ENCODE measurements at regions not wholly inside any gene's neighbourhood (a gene's known extent, or its start where the extent isn't known, plus 50 kb on each side); places are given as distances from the start of the nearest gene placed in this dataset.

DNA sequence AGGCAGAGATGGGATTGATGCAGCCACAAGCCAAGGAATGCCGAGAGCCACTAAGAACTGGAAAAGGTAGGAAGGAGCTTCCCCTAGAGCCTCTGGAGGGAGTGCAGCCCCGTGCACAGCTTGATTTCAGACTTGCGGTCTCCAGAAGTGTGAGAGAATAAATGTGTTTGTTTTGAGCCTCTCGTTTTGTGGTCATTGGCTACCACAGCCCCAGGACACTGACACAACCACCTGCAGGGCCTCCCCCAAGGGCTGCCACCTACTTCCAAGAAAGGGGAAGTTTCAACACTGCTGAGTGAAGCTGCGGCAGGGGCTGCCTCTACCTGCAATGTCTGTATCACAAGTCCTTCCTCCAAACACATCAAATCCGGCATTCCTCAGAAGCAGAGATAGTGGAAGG, 346.9 kb downstream of the C16orf95 start:
- Histone ChIP-seq H3K27ac (ENCODE audit: low read depth, low read length, poor library complexity, severe bottlenecking) (no peak overlapping the region), H3K27me3 (replicated peaks; ENCODE audit: insufficient read depth, low read depth, low read length, poor library complexity) (no peaks in the 10 kb centered on the region), H3K9me3 (ENCODE audit: low read depth, low read length, poor library complexity, severe bottlenecking) (no peaks in the 10 kb centered on the region), H3K4me3 (ENCODE audit: low read depth, low read length, poor library complexity, severe bottlenecking) (no peak overlapping the region), H3K4me1 (ENCODE audit: insufficient read depth, low read length, poor library complexity, severe bottlenecking) (no peaks in the 10 kb centered on the region), H3K36me3 (ENCODE audit: insufficient read depth, low read length, poor library complexity, severe bottlenecking) (no peaks in the 10 kb centered on the region)
- no peak for DNase-seq (ENCODE audit: low spot score)
- ChIA-PET POLR2A (ENCODE audit: low non-redundant PET) (no interaction called here), CTCF (no interaction called here)
- no TSS peak for BruUV-seq (replicated peaks)
- intact Hi-C loops (cut with micrococcal nuclease; ENCODE audit: unreplicated experiment) = no loop called here
- no peak for TF ChIP-seq EZH2 (IDR thresholded peaks at IDR 0.05; ENCODE audit: borderline replicate concordance, low read depth, low read length, poor library complexity, severe bottlenecking)
- TF ChIP-seq, protein P1, sequence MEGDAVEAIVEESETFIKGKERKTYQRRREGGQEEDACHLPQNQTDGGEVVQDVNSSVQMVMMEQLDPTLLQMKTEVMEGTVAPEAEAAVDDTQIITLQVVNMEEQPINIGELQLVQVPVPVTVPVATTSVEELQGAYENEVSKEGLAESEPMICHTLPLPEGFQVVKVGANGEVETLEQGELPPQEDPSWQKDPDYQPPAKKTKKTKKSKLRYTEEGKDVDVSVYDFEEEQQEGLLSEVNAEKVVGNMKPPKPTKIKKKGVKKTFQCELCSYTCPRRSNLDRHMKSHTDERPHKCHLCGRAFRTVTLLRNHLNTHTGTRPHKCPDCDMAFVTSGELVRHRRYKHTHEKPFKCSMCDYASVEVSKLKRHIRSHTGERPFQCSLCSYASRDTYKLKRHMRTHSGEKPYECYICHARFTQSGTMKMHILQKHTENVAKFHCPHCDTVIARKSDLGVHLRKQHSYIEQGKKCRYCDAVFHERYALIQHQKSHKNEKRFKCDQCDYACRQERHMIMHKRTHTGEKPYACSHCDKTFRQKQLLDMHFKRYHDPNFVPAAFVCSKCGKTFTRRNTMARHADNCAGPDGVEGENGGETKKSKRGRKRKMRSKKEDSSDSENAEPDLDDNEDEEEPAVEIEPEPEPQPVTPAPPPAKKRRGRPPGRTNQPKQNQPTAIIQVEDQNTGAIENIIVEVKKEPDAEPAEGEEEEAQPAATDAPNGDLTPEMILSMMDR (conservative IDR thresholded peaks at IDR 0.05; ENCODE audit: low read depth, low read length) = no peak

DNA sequence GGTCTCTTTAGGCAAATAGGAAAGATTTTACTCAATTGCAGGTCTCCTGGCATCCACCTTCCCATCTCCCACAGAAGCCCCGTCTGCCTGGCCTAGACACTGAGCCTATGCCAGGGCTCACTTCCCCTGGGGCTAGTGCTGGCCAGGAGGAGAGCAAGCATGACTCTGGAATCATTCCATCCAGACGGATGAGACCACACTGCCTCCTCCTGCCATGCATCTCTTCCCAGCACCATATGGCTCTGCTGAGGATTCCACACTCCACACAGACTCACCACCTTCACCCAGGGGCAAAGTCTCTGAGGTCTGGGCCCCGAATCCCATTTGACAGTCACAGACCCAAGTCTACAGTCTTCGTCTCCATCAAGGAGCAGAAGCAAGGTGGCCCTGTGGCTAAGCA, 346.5 kb downstream of the C16orf95 start:
- POLR2A ChIA-PET (ENCODE audit: low non-redundant PET) = no interaction called here
- TF ChIP-seq EZH2 (IDR thresholded peaks at IDR 0.05; ENCODE audit: borderline replicate concordance, low read depth, low read length, poor library complexity, severe bottlenecking) = no peak
- TF ChIP-seq, protein P1 (conservative IDR thresholded peaks at IDR 0.05; ENCODE audit: low read depth, low read length) = no peak
- CTCF ChIA-PET = no interaction called here

DNA sequence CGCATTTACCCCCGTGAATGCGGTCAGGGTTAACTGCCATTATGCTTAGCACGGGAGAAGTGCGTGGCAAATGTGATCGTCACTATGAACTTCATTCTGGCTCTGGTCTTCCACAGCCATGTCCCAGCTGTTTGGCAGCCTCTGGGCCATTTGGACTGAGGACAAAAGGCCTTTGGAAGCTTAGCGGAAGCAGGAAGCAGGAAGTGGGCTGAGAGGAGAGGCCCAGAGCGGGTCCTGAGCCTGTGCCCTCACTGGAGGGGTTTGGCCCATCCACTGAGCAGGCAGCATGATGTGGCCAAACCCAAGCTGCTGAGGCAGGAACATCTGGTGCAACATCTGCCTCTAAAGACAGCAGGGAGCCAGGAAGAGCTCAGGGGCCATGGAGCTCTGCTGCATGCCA, 345.9 kb downstream of the C16orf95 start:
- CTCF ChIA-PET = no interaction called here

More for the DNA sequence above, 346.5 kb downstream of the C16orf95 start:
- Histone ChIP-seq H3K36me3 (ENCODE audit: insufficient read depth, low read length, poor library complexity, severe bottlenecking) (no peaks in the 10 kb centered on the region), H3K4me1 (ENCODE audit: insufficient read depth, low read length, poor library complexity, severe bottlenecking) (no peaks in the 10 kb centered on the region), H3K4me3 (ENCODE audit: low read depth, low read length, poor library complexity, severe bottlenecking) (no peak overlapping the region), H3K27me3 (replicated peaks; ENCODE audit: insufficient read depth, low read depth, low read length, poor library complexity) (no peaks in the 10 kb centered on the region), H3K9me3 (ENCODE audit: low read depth, low read length, poor library complexity, severe bottlenecking) (no peaks in the 10 kb centered on the region), H3K27ac (ENCODE audit: low read depth, low read length, poor library complexity, severe bottlenecking) (no peak overlapping the region)
- DNase-seq (ENCODE audit: low spot score) = no peak
- intact Hi-C loops (cut with micrococcal nuclease; ENCODE audit: unreplicated experiment) = no loop called here
- no TSS peak for BruUV-seq (replicated peaks)

More for the DNA sequence above, 345.9 kb downstream of the C16orf95 start:
- DNase-seq (ENCODE audit: low spot score) = no peak
- TF ChIP-seq EZH2 (IDR thresholded peaks at IDR 0.05; ENCODE audit: borderline replicate concordance, low read depth, low read length, poor library complexity, severe bottlenecking) = no peak
- TF ChIP-seq, protein P1 (conservative IDR thresholded peaks at IDR 0.05; ENCODE audit: low read depth, low read length) = no peak
- no TSS peak for BruUV-seq (replicated peaks)
- no peaks in the 10 kb centered on the region for H3K9me3 ChIP-seq (ENCODE audit: low read depth, low read length, poor library complexity, severe bottlenecking)
- no peaks in the 10 kb centered on the region for H3K36me3 ChIP-seq (ENCODE audit: insufficient read depth, low read length, poor library complexity, severe bottlenecking)
- H3K27me3 ChIP-seq (replicated peaks; ENCODE audit: insufficient read depth, low read depth, low read length, poor library complexity) = no peaks in the 10 kb centered on the region
- intact Hi-C loops (cut with micrococcal nuclease; ENCODE audit: unreplicated experiment) = no loop called here
- H3K27ac ChIP-seq (ENCODE audit: low read depth, low read length, poor library complexity, severe bottlenecking) = no peak overlapping the region
- no peaks in the 10 kb centered on the region for H3K4me1 ChIP-seq (ENCODE audit: insufficient read depth, low read length, poor library complexity, severe bottlenecking)
- H3K4me3 ChIP-seq (ENCODE audit: low read depth, low read length, poor library complexity, severe bottlenecking) = no peak overlapping the region
- POLR2A ChIA-PET (ENCODE audit: low non-redundant PET) = no interaction called here
